22Rv1 (cell line): ENCODE measurements at regions not wholly inside any gene's neighbourhood (a gene's known extent, or its start where the extent isn't known, plus 50 kb on each side); places are given as distances from the start of the nearest gene placed in this dataset.

ENCODE experiments used
- ZFX ChIP-seq: fragments of 450-650 bp; IDR thresholded peaks from 2 replicates; pipeline ENCODE4 v1.6.1; 2017; ENCODE audit warnings: antibody characterized with exemption, borderline replicate concordance
- TF ChIP-seq, protein P1 (sequence below): fragments of 450-650 bp; IDR thresholded peaks from 2 replicates; pipeline ENCODE4 v1.5.1; 2017; ENCODE audit warnings: mild to moderate bottlenecking

DNA sequence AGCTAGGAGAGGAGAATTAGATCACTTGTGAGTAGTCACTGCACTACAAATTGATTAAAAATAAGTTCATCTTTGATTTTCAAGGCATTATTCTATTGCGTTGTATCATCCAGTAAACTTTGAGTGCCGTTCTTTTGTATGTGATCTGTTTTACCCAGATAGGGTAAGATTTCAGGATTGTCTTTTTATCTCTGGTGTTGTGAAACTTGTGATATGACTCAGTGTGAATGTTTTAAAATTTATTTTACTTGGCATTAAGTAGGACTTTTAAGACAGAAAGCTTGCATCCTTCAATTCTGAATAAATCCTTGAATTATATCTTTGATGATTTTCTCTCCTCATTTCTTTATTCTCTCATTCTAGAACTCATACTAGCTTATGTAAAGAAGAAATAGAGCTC lies 93.3 kb upstream of the ADAMTS5 start:
- TF ChIP-seq, protein P1, sequence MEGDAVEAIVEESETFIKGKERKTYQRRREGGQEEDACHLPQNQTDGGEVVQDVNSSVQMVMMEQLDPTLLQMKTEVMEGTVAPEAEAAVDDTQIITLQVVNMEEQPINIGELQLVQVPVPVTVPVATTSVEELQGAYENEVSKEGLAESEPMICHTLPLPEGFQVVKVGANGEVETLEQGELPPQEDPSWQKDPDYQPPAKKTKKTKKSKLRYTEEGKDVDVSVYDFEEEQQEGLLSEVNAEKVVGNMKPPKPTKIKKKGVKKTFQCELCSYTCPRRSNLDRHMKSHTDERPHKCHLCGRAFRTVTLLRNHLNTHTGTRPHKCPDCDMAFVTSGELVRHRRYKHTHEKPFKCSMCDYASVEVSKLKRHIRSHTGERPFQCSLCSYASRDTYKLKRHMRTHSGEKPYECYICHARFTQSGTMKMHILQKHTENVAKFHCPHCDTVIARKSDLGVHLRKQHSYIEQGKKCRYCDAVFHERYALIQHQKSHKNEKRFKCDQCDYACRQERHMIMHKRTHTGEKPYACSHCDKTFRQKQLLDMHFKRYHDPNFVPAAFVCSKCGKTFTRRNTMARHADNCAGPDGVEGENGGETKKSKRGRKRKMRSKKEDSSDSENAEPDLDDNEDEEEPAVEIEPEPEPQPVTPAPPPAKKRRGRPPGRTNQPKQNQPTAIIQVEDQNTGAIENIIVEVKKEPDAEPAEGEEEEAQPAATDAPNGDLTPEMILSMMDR: no peak
- no peak for TF ChIP-seq ZFX
